Body of pancreas (tissue), 4 donors: ENCODE measurements at regions not wholly inside any gene's neighbourhood (a gene's known extent, or its start where the extent isn't known, plus 50 kb on each side); places are given as distances from the start of the nearest gene placed in this dataset.

ENCODE experiments used
- POLR2A ChIP-seq, 3 donors: fragments of 450-650 bp; IDR thresholded peaks; one replicate each; pipeline ENCODE4 v1.6.1; 2016; ENCODE audit warnings: antibody characterized with exemption in 3 of 3, mild to moderate bottlenecking in 2 of 3
- TF ChIP-seq, protein P1 (sequence below), 7 experiments: fragments of 450-650 bp in 4 of 7; fragments of 200-600 bp in 3 of 7; sonication (generic) in 3 of 7; IDR thresholded peaks; one replicate each; pipeline ENCODE4 v1.5.1; 2016 to 2019; ENCODE audit warnings: antibody characterized with exemption in 7 of 7

- TF ChIP-seq, protein P1, sequence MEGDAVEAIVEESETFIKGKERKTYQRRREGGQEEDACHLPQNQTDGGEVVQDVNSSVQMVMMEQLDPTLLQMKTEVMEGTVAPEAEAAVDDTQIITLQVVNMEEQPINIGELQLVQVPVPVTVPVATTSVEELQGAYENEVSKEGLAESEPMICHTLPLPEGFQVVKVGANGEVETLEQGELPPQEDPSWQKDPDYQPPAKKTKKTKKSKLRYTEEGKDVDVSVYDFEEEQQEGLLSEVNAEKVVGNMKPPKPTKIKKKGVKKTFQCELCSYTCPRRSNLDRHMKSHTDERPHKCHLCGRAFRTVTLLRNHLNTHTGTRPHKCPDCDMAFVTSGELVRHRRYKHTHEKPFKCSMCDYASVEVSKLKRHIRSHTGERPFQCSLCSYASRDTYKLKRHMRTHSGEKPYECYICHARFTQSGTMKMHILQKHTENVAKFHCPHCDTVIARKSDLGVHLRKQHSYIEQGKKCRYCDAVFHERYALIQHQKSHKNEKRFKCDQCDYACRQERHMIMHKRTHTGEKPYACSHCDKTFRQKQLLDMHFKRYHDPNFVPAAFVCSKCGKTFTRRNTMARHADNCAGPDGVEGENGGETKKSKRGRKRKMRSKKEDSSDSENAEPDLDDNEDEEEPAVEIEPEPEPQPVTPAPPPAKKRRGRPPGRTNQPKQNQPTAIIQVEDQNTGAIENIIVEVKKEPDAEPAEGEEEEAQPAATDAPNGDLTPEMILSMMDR (IDR thresholded peaks at IDR 0.05), result no peak
- no peak for TF ChIP-seq POLR2A (IDR thresholded peaks at IDR 0.05)
Observed at GRCh38 chr10:4556527-4556926, 269.5 kb upstream of the AKR1E2 start.
